PFSK-1 (cell line): ENCODE measurements at regions not wholly inside any gene's neighbourhood (a gene's known extent, or its start where the extent isn't known, plus 50 kb on each side); places are given as distances from the start of the nearest gene placed in this dataset.

Experiments used
- FOXP2 ChIP-seq: optimal IDR thresholded peaks from 2 replicates; pipeline ENCODE3; 2011; ENCODE audit warnings: borderline replicate concordance, control low read depth, inconsistent platforms; ENCODE audit not compliant: insufficient read depth; ENCODE audit errors: extremely low read length, extremely low read depth
- POLR2AphosphoS5 ChIP-seq: IDR thresholded peaks from 2 replicates; pipeline ENCODE4 v1.6.1; 2012; ENCODE audit warnings: low read depth, mild to moderate bottlenecking, control low read depth, low read length, moderate library complexity
- SIN3A ChIP-seq: IDR thresholded peaks from 2 replicates; pipeline ENCODE4 v1.6.1; 2012; ENCODE audit warnings: mild to moderate bottlenecking, low read length, moderate library complexity, borderline replicate concordance; ENCODE audit not compliant: insufficient read depth
- TAF1 ChIP-seq: IDR thresholded peaks from 2 replicates; pipeline ENCODE4 v1.6.1; 2012; ENCODE audit warnings: low read length, control low read depth, borderline replicate concordance; ENCODE audit not compliant: insufficient read depth
- TF ChIP-seq, protein P1 (sequence below), 2 experiments: IDR thresholded peaks; 2 replicates each; pipeline versions ENCODE4 v1.6.1 to v1.8.0; 2011 to 2012; ENCODE audit warnings: low read depth in 2 of 2, low read length in 2 of 2, control low read depth in 1 of 2, inconsistent platforms in 1 of 2, mild to moderate bottlenecking in 1 of 2, moderate library complexity in 1 of 2; ENCODE audit not compliant: insufficient read depth in 1 of 2

- TF ChIP-seq POLR2AphosphoS5 (no peak), FOXP2 (no peak), TAF1 (no peak), SIN3A (no peak)
- TF ChIP-seq, protein P1, sequence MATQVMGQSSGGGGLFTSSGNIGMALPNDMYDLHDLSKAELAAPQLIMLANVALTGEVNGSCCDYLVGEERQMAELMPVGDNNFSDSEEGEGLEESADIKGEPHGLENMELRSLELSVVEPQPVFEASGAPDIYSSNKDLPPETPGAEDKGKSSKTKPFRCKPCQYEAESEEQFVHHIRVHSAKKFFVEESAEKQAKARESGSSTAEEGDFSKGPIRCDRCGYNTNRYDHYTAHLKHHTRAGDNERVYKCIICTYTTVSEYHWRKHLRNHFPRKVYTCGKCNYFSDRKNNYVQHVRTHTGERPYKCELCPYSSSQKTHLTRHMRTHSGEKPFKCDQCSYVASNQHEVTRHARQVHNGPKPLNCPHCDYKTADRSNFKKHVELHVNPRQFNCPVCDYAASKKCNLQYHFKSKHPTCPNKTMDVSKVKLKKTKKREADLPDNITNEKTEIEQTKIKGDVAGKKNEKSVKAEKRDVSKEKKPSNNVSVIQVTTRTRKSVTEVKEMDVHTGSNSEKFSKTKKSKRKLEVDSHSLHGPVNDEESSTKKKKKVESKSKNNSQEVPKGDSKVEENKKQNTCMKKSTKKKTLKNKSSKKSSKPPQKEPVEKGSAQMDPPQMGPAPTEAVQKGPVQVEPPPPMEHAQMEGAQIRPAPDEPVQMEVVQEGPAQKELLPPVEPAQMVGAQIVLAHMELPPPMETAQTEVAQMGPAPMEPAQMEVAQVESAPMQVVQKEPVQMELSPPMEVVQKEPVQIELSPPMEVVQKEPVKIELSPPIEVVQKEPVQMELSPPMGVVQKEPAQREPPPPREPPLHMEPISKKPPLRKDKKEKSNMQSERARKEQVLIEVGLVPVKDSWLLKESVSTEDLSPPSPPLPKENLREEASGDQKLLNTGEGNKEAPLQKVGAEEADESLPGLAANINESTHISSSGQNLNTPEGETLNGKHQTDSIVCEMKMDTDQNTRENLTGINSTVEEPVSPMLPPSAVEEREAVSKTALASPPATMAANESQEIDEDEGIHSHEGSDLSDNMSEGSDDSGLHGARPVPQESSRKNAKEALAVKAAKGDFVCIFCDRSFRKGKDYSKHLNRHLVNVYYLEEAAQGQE (IDR thresholded peaks at IDR 0.05; ENCODE audit: insufficient read depth in 1 of 2, low read depth in 2 of 2, low read length in 2 of 2), result no peak
Measured at GRCh38 chr1:87497380-87498203, 168.9 kb downstream of the LMO4 start.
